Fibroblast of lung (primary cell): ENCODE measurements at regions not wholly inside any gene's neighbourhood (a gene's known extent, or its start where the extent isn't known, plus 50 kb on each side); places are given as distances from the start of the nearest gene placed in this dataset.

Source experiments
- DNase-seq, 2 donors: peaks; one replicate each; pipeline versions ENCODE4 v3.0.0 to v3.0.0-alpha.2; 2010; ENCODE audit warnings: low read depth in 2 of 2
- H2AFZ ChIP-seq: 2 replicates; pipeline ENCODE4 v1.5.1; 2012; ENCODE audit warnings: low read length, control low read depth, inconsistent platforms
- H3K27ac ChIP-seq: 2 replicates; pipeline ENCODE4 v1.5.1; 2011; ENCODE audit warnings: low read length, control low read depth; ENCODE audit not compliant: insufficient read depth
- H3K27me3 ChIP-seq: 2 replicates; pipeline ENCODE4 v1.5.1; 2011; ENCODE audit warnings: mild to moderate bottlenecking, low read length; ENCODE audit not compliant: control insufficient read depth, insufficient read depth
- H3K36me3 ChIP-seq: 2 replicates; pipeline ENCODE4 v1.5.1; 2011; ENCODE audit warnings: low read length; ENCODE audit not compliant: control insufficient read depth, insufficient read depth
- H3K4me1 ChIP-seq: 2 replicates; pipeline ENCODE4 v1.5.1; 2011; ENCODE audit warnings: low read length; ENCODE audit not compliant: control insufficient read depth, insufficient read depth; ENCODE audit errors: extremely low read depth
- H3K4me2 ChIP-seq: 2 replicates; pipeline ENCODE4 v1.5.1; 2011; ENCODE audit warnings: low read length, control low read depth; ENCODE audit not compliant: insufficient read depth; ENCODE audit errors: extremely low read depth
- H3K4me3 ChIP-seq, 4 experiments: fragments of 200-600 bp in 1 of 4; sonication (generic) in 1 of 4; replicated peaks in 1 of 4; 2 replicates each; pipeline ENCODE4 v1.5.1; 2011 to 2016; ENCODE audit warnings: low read length in 4 of 4, low read depth in 3 of 4, mild to moderate bottlenecking in 3 of 4, control low read depth in 2 of 4, inconsistent platforms in 1 of 4, mixed read lengths in 1 of 4; ENCODE audit not compliant: insufficient read depth in 1 of 4; ENCODE audit errors: control extremely low read depth in 1 of 4
- H3K79me2 ChIP-seq: 2 replicates; pipeline ENCODE4 v1.5.1; 2012; ENCODE audit warnings: mild to moderate bottlenecking, low read length, inconsistent platforms; ENCODE audit not compliant: control insufficient read depth, insufficient read depth
- H3K9ac ChIP-seq: 2 replicates; pipeline ENCODE4 v1.5.1; 2011; ENCODE audit warnings: mild to moderate bottlenecking, low read length, control low read depth; ENCODE audit not compliant: insufficient read depth
- H3K9me3 ChIP-seq: 2 replicates; pipeline ENCODE4 v1.5.1; 2012; ENCODE audit warnings: low read depth, low read length; ENCODE audit not compliant: control insufficient read depth, insufficient read depth
- H4K20me1 ChIP-seq: 2 replicates; pipeline ENCODE4 v1.5.1; 2011; ENCODE audit warnings: low read length; ENCODE audit not compliant: control insufficient read depth, insufficient read depth; ENCODE audit errors: extremely low read depth
- CTCF ChIP-seq, 2 donors: IDR thresholded peaks in 1 of 2; conservative IDR thresholded peaks in 1 of 2; 1 replicate in 1 of 2; 2 replicates in 1 of 2; pipeline ENCODE4 v1.5.1; 2011 to 2012; ENCODE audit warnings: low read length in 2 of 2, control low read depth in 1 of 2, inconsistent platforms in 1 of 2, low read depth in 1 of 2, mild to moderate bottlenecking in 1 of 2
- EZH2 ChIP-seq: IDR thresholded peaks from 2 replicates; pipeline ENCODE4 v1.5.1; 2012; ENCODE audit warnings: low read length, control low read depth, mild to moderate bottlenecking; ENCODE audit errors: missing control alignments

- no peaks in the 10 kb centered on the region for H3K4me1 ChIP-seq
- no peak overlapping the region for H3K4me3 ChIP-seq
- H3K9ac ChIP-seq = no peak overlapping the region
- DNase-seq = no peak
- no peaks in the 10 kb centered on the region for H3K9me3 ChIP-seq
- no peaks in the 10 kb centered on the region for H3K27me3 ChIP-seq
- no peak overlapping the region for H3K27ac ChIP-seq
- H3K36me3 ChIP-seq = no peaks in the 10 kb centered on the region
- no peaks in the 10 kb centered on the region for H4K20me1 ChIP-seq
- TF ChIP-seq EZH2 (no peak), CTCF (conservative IDR thresholded peaks at IDR 0.05 in 1 of 2, IDR thresholded peaks at IDR 0.05 in 1 of 2; ENCODE audit: low read depth in 1 of 2, low read length in 2 of 2) (no peak)
- no peak overlapping the region for H2AFZ ChIP-seq
- H3K79me2 ChIP-seq = no peaks in the 10 kb centered on the region
- H3K4me2 ChIP-seq = no peak overlapping the region
Measured at GRCh38 chr18:66193394-66193793, 410.5 kb downstream of the CDH19 start.

- no peaks in the 10 kb centered on the region for H3K36me3 ChIP-seq
- H2AFZ ChIP-seq = no peak overlapping the region
- H3K9ac ChIP-seq = no peak overlapping the region
- H3K27ac ChIP-seq = no peak overlapping the region
- H3K27me3 ChIP-seq = no peaks in the 10 kb centered on the region
- H3K4me2 ChIP-seq = no peak overlapping the region
- no peaks in the 10 kb centered on the region for H3K4me1 ChIP-seq
- H3K4me3 ChIP-seq = no peak overlapping the region
- no peaks in the 10 kb centered on the region for H3K9me3 ChIP-seq
- no peaks in the 10 kb centered on the region for H4K20me1 ChIP-seq
- no peak for TF ChIP-seq CTCF (conservative IDR thresholded peaks at IDR 0.05 in 1 of 2, IDR thresholded peaks at IDR 0.05 in 1 of 2; ENCODE audit: low read depth in 1 of 2, low read length in 2 of 2)
- TF ChIP-seq EZH2 = no peak
- no peak for DNase-seq
- H3K79me2 ChIP-seq = no peaks in the 10 kb centered on the region
Measured at GRCh38 chr18:66168685-66169235, 417.9 kb downstream of the CDH7 start.

DNA sequence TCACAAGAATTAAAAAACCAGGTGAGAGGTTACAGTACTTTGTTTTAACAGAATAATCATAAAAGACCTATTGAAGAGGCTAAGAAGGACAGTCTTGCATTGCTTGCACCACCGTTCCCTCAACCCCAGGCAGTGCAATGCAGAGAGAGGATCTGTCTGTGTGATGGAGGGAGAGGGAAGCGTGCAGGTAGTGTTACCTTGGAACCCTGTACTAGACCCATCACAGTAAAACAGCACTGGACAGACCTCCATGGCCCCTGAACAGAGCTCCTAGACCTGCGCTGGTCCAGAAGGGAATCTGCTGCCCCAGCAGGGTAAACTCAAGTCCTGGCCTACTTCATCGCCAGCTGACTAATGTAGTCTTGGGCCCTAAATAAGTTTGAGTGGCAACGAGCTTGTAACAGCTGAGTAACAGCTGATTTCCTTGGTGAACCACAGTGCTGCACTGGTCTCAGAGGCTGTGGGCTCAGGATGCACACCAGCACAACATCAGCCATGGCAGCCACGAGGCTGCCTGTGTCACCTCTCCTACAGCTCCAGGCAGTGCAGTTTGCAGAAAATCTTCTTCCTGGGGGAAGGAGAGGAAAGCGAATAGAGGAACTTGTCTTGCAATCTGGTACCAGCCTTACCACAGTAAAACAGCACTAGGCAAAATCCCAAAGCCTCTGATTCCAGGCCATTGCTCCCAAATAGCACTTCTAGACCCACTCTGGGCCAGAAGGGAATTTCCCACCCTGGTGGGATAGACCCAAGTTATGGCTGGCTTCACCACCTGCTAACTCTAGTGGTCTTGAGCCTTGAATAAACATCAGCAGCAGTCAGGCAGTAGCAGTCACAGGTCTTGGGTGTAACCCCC lies 417.2 kb downstream of the CDH7 start:
- DNase-seq = no peak
- TF ChIP-seq EZH2 = no peak
- no peak for TF ChIP-seq CTCF (conservative IDR thresholded peaks at IDR 0.05 in 1 of 2, IDR thresholded peaks at IDR 0.05 in 1 of 2; ENCODE audit: low read depth in 1 of 2, low read length in 2 of 2)
- Histone ChIP-seq H4K20me1 (no peaks in the 10 kb centered on the region), H3K4me3 (no peak overlapping the region), H2AFZ (no peak overlapping the region), H3K79me2 (no peaks in the 10 kb centered on the region), H3K27me3 (no peaks in the 10 kb centered on the region), H3K27ac (no peak overlapping the region), H3K4me2 (no peak overlapping the region), H3K9me3 (no peaks in the 10 kb centered on the region), H3K4me1 (no peaks in the 10 kb centered on the region), H3K9ac (no peak overlapping the region), H3K36me3 (no peaks in the 10 kb centered on the region)
